ENCODE measurements at regions not wholly inside any gene's neighbourhood (a gene's known extent, or its start where the extent isn't known, plus 50 kb on each side); places are given as distances from the start of the nearest gene placed in this dataset.

DNA sequence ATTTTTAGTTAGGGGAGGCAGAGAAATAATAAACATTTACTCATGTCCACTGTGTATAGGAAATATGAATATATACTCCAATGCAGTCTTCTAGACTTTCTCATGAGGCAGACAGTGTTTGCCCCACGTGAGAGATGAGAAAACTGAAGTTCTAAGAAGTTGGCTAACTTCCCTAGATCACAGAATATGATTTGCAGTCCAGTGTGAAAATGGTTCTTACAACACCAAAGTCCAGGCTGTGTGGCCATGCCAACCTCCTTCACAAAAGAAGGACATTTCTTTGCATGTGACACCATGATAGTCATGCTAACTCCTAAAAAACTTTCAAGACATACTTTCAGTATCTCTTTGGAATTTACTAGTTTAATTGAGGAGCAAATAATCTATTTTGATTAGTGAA is 143.7 kb downstream of the IRS1 start:
- Histone ChIP-seq H3K4me1 (ENCODE audit: control insufficient read depth in 1 of 2, insufficient read depth in 1 of 2, low read depth in 1 of 2, low read length in 1 of 2) (peaks cover 0 to 3% of the 10 kb centered on the region in 2 experiments), H3K36me3 (no peaks in the 10 kb centered on the region), H3K27me3 (peaks cover 60% of the 10 kb centered on the region), H3K27ac (no peak overlapping the region), H3K4me3 (ENCODE audit: low read depth in 1 of 2, low read length in 1 of 2) (no peak overlapping the region), H3K9me3 (no peaks in the 10 kb centered on the region)
- TF ChIP-seq, protein P1, sequence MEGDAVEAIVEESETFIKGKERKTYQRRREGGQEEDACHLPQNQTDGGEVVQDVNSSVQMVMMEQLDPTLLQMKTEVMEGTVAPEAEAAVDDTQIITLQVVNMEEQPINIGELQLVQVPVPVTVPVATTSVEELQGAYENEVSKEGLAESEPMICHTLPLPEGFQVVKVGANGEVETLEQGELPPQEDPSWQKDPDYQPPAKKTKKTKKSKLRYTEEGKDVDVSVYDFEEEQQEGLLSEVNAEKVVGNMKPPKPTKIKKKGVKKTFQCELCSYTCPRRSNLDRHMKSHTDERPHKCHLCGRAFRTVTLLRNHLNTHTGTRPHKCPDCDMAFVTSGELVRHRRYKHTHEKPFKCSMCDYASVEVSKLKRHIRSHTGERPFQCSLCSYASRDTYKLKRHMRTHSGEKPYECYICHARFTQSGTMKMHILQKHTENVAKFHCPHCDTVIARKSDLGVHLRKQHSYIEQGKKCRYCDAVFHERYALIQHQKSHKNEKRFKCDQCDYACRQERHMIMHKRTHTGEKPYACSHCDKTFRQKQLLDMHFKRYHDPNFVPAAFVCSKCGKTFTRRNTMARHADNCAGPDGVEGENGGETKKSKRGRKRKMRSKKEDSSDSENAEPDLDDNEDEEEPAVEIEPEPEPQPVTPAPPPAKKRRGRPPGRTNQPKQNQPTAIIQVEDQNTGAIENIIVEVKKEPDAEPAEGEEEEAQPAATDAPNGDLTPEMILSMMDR (IDR thresholded peaks at IDR 0.05): no peak

DNA sequence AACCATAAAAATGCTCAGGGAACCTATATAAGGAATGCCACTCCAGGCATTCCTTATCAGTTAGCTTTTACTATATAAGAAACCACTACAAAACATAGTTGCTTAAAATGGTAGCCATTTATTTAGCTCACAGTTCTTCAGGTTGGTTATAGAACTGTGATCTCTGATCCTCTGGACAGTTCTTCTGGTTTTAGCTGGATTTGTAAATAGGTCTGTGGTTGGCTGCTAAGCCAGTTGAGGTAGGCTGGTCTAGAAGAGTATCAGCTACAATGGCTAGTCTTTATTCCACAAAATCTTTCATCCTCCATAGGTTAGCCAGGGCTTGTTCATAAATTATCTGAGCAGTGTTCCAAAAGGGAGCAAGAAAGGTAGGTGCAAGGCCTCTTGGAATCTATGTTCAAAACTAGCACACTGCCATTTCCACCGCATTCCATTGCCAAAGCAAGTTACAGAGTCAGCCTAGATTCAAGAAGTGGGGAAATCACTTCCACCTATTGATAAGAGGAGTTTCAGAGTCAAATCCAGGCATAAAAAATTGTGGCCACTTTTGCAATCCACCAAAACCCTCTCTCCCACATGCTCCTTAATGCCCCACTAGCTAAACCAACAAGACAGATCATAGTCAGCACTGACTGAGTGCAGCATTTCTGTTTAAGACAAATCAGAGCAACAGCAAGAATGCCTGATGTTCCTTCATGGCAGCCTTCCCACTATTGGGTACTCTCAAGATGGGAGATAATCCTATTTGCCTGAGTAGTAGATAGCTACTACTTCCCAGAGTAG is 146.4 kb downstream of the IRS1 start:
- Histone ChIP-seq H3K27me3 (peaks cover 76% of the 10 kb centered on the region), H3K27ac (no peak overlapping the region)

DNA sequence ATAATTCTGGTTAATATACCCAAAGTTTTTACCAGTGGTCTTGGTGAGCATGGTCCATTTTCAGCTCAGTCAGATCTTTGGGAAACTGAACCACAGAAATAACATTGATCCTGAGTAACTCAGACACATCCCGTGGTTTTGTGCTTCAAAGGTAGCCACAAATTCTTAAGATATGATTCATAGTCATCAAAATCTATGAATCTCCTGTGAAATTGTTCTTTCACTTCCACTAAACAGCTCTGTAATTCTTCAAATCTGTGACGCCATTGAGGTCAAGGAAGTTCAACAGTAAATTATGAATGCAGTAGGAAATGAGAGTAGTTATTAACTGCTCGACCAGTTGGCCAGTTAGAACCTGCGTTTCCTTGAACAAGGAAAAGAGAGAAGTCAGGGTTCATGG is 147.3 kb downstream of the IRS1 start:
- H3K4me3 ChIP-seq (ENCODE audit: low read depth in 1 of 2, low read length in 1 of 2): no peak overlapping the region
- peaks cover 72% of the 10 kb centered on the region for H3K27me3 ChIP-seq
- H3K27ac ChIP-seq: no peak overlapping the region
- H3K4me1 ChIP-seq (ENCODE audit: control insufficient read depth in 1 of 2, insufficient read depth in 1 of 2, low read depth in 1 of 2, low read length in 1 of 2): peaks cover 7% of the 10 kb centered on the region in 2 experiments
- no peaks in the 10 kb centered on the region for H3K9me3 ChIP-seq
- no peaks in the 10 kb centered on the region for H3K36me3 ChIP-seq
- TF ChIP-seq, protein P1 (IDR thresholded peaks at IDR 0.05): no peak

More for the DNA sequence above, 146.4 kb downstream of the IRS1 start:
- Histone ChIP-seq H3K4me3 (ENCODE audit: low read depth in 1 of 2, low read length in 1 of 2) (no peak overlapping the region), H3K9me3 (no peaks in the 10 kb centered on the region), H3K4me1 (ENCODE audit: control insufficient read depth in 1 of 2, insufficient read depth in 1 of 2, low read depth in 1 of 2, low read length in 1 of 2) (peaks cover 7% of the 10 kb centered on the region in 2 experiments), H3K36me3 (no peaks in the 10 kb centered on the region)
- TF ChIP-seq, protein P1 (IDR thresholded peaks at IDR 0.05): no peak

DNA sequence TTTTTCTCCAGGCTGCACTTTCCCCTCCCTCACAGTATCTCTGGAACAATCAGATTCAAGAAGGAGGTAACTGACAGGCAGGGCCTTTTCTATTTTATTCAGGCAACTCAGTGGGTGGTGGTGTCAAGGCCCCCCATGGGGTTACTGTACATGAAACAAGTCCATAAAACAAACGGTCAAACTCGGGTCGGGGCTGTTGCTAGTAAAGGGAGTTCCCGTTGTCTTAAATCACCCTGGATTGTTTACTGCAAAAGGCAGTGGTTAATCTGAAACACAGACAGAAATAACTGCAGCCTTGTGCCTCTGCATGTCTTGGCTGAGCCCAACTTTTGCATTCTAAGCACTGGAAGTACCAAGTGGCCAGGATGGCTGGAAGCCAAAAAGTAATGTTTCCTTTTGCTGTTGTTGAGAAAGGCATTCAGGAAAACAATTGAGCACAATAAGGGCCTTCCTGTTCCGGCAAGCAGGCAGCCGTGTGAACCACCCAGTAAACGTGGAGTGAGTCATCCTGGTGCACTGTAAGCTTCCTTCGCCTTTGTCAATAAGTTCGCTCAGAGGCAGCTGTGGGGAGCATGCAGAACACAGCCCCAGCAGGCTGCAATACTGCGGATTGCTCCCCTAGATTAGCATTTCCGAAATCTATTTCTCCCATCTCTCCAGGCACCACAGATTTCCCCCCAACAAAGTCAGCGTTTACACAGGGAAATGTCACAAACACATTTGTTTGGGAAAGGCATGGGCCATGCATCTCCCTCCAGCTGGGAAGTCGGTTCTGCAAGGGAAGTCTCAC is 149.6 kb downstream of the IRS1 start:
- Histone ChIP-seq H3K27ac (no peak overlapping the region), H3K36me3 (no peaks in the 10 kb centered on the region), H3K9me3 (no peaks in the 10 kb centered on the region), H3K4me3 (ENCODE audit: low read depth in 1 of 2, low read length in 1 of 2) (no peak overlapping the region), H3K4me1 (ENCODE audit: control insufficient read depth in 1 of 2, insufficient read depth in 1 of 2, low read depth in 1 of 2, low read length in 1 of 2) (peaks cover 7% of the 10 kb centered on the region in 2 experiments), H3K27me3 (peaks cover 72% of the 10 kb centered on the region)
- TF ChIP-seq, protein P1 (IDR thresholded peaks at IDR 0.05): no peak

DNA sequence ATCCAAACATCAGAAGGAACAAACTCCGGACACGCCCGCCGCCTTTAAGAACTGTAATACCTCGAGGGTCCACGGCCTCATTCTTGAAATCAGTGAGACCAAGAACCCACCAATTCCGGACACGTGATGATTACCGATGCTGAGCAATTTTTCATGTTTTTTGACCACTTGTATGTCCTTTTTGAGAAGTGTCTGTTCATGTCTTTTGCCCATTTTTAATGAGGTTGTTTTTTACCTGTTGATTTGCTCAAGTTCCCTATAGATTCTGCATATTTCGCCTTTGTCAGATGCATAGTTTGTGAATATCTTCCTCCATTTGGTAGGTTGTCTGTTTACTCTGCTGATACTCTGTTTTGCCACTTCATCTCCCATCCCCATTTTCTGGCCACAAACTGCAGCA is 150.4 kb downstream of the IRS1 start:
- peaks cover 73% of the 10 kb centered on the region for H3K27me3 ChIP-seq
- no peaks in the 10 kb centered on the region for H3K9me3 ChIP-seq
- no peak overlapping the region for H3K27ac ChIP-seq
- peaks cover 7% of the 10 kb centered on the region in 2 experiments for H3K4me1 ChIP-seq (ENCODE audit: control insufficient read depth in 1 of 2, insufficient read depth in 1 of 2, low read depth in 1 of 2, low read length in 1 of 2)
- TF ChIP-seq, protein P1 (IDR thresholded peaks at IDR 0.05): no peak
- H3K36me3 ChIP-seq: no peaks in the 10 kb centered on the region
- no peak overlapping the region for H3K4me3 ChIP-seq (ENCODE audit: low read depth in 1 of 2, low read length in 1 of 2)

All from neutrophil (primary cell).